GM19468 (cell line): ENCODE measurements at regions not wholly inside any gene's neighbourhood (a gene's known extent, or its start where the extent isn't known, plus 50 kb on each side); places are given as distances from the start of the nearest gene placed in this dataset.

Experiments
- ATAC-seq: cut with Tn5 transposase; IDR thresholded peaks from one replicate; pipeline ENCODE4 v1.9.1; 2021; ENCODE audit warnings: mild to moderate bottlenecking, moderate library complexity, moderate number of reproducible peaks; ENCODE audit not compliant: unreplicated experiment; ENCODE audit errors: extremely low read depth

DNA sequence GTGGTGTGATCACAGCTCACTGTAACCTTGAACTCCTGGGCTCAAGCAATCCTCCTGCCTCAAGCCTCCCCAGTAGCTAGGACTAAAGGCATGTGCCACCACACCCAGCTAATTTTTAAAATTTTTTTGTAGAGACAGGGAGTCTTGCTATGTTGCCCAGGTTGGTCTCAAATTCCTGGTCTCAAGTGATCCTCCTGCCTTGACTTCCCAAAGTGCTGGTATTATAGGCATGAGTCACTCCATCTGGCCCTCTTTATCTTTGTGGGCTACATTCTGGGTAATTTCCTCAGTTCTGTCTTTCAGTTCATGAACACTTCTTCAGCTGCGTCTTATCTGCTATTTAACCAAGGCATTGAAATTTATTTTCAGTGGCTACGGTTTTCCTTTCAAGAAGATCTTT, 196.6 kb upstream of the IER5L start:
- ATAC-seq, result no peak

DNA sequence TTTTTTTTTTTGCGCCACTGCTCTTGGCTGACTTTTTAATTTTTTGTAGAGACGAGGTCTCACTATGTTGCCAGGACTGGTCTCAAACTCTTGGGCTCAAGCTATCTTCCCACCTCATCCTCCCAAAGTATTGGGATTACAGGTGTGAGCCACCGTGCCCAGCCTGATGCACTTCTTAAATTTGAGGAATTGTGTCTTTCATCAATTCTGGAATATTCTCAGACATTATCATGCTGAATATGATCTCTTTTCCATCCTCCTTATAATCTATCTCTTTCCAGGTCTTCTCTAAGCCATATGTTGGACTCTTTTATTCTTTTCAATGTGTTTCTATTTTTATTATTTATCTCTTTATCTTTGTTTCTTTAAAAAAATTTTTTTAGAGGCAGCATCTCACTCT, 196.2 kb upstream of the IER5L start:
- no peak for ATAC-seq

DNA sequence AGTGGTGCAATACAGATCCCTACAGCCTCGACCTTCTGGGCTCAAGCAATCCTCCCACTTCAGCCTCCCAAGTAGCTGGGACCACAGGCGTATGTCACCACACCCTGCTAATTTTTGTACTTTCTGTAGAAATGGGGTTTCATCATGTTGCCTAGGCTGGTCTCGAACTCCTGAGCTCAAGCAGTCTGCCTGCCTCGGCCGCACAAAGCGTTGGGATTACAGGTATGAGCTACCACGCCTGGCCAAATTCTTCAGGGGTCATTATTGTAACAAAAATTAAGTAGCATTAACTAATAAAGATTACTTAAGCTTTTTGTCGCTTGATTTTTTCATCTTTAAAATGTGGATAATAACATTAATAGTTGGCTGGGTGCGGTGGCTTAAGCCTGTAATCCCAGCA, 195.3 kb upstream of the IER5L start:
- no peak for ATAC-seq

DNA sequence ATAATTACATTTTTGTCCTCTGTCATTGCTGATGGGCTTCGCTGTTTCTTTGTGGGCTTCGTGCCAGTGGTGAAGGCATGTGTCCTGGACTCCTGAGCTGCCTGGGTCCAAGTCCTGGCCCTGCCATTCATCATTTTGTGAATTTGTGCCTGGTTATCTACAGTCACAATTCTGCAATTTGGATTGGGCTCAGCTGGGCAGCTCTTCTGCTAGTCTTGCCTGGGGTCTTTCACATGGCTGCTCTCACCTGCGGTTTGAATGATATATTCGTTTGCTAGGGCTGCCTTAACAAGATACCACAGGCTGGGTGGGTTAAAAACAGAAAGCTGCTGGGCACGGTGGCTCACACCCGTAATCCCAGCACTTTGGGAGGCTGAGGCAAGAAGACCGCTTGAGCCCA, 192.7 kb upstream of the IER5L start:
- no peak for ATAC-seq

DNA sequence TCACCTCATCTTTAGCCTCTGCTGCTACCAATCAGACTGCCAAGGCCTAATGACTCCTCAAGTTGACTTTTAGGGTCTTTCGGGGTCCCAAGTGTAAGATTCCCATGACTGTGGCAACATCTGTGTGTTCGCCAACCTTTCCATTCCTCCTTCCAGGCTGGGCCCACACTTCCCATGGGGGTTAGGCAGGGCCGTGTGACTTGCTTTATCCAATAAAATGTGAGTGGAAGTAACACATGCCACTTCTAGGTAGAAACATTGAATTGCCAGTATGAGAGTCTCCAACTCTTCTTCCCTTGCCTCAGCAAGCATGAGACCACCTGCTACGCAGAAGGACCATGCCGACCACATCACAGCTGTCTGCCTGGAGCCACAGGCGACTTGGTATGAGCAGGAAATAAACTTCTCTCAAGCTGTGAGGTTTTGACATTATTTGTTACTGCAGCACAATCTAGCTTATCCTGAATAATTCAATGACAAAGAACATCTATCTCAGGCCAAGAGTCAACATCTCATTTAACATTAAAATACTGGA, 190.4 kb upstream of the IER5L start:
- no peak for ATAC-seq

DNA sequence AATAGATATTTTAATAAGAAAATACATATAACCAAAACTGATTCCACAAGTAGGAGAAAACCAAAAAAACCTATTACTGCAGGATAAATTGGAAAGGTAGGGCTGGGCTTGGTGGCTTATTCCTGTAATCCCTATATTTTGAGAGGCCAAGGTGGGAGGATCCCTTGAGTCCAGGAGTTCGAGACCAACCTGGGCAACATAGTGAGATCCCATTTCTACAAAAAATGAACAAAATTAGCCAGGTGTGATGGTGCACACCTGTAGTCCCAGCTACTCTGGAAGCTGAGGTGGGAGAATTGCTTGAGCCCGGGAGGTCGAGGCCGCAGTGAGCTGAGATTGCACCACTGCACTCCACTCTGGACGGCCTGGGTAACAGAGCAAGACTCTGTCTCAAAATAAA, 189.2 kb upstream of the IER5L start:
- no peak for ATAC-seq

DNA sequence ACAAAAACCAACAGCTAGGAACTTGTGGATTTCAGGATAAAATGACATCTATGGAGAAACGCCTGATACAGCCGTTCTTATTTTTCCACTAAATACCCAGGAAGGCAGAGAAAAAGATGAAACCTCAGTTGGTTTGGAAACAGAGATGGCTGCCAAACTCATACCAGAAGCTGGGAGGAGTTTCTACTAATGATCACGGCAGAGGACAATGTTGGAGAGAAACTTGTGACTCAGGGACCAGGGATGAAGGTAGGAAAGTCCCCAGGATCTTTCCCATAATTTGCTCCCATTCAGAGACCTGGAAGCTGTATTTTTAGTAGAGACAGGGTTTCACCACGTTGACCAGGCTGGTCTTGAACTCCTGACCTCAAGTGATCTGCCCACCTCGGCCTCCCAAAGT, 187.1 kb upstream of the IER5L start:
- ATAC-seq, result no peak

DNA sequence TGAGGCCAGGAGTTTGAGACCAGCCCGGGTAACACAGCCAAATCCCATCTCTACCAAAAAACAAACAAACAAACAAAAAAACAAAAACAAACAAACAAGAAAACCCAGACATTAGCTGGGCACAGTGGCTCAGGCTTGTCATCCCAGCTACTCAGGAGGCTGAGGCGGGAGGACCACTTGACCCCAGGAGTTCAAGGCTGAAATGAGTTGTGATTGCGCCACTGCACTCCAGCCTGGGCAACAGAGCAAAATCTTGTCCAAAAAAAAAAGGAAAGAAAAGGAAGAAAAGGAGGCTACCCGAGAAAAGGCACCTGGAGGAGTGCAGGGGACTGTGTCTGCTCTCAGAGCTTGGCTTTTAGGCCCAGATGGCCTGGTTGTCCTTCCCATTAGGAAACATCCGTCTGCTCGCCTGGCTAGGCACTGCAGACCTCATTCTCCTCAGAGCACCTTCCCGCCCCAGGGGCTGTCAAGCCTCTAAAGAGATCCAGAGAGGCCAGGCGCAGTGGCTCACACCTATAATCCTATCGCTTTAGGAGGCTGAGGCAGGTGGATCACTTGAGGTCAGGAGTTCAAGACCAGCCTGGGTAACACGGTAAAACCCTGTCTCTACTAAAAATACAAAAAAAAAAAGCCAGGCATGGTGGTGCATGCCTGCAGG, 185.3 kb upstream of the IER5L start:
- no peak for ATAC-seq

DNA sequence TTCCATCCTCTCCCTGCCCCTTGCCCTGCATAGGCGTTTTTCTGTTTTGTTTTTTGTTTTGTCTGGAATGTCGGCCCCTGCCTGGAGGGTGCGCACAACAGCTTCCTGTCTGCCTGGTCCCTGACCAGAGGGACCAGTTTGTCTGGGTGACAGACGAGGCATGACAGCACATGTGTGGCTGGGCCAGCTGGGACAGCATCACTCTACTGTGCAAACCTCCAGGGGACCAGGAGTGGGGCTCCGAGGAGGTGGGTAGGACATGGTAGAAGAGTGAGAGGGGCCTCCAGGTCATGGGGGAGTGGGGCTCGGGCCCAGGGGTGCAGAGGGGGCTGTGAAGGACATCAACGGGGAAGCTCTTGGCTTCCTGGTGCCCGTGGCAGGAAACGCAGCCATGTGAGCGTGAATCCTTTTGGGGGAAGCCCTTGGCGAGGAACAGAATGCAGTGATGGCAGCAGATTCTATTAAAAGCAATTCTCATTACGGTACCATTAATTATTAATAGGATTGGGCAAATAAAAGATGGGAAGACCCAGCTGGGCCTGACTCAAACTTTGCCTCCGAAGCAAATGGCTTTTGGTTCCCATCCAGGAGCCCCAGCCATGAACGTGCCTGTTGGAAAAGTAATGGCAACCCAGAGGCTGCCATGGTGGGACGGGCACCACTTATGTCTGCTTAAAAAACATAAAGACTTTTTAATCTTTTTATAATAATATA, 184.4 kb upstream of the IER5L start:
- no peak for ATAC-seq

DNA sequence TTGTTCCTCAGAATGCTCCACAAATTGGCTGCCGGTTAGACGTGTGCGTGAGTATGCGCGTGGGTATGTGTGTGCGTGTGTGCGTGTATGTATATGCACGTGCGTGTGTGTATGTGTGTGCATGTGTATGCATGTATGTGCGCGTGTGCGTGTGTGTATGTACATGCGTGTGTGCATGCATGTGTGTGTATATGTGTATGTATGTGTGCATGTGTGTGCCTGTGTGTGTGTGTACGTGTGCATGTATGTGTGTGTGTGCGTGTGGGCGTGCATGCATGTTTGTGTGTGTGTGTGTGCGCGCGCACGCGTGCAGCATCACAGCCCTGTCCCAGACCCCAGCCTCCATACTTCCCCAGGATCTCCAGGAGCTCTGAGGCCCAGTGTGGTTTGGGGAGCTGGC, 183.1 kb upstream of the IER5L start:
- ATAC-seq, result no peak

DNA sequence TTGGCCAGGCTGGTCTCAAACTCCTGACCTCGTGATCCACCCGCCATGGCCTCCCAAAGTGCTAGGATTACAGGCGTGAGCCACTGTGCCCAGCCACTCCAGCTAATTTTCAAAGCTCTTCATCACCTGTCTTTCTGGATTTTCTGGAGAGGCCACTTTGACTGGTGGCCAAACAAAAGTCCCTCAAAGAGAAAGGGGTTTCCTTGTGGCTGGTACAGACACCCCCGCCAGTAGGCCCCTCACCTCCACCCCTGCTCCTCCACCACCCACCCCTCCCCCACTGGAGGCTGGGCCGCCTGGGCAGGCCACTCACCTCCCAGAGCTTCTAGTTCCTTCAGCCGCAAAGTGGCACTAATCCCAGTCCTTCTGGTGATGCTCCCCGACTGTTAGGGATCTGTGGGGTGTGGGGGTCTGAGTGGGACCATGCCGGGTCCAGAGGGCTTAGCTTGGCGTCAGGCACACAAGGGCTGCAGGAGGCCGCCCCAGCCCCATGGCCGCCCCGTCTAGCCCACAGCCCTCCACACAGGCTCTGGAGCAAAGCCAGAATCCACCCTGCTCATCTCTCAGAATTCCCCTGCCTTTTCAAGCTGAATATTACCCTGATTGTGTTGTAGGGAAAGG, 182.0 kb upstream of the IER5L start:
- no peak for ATAC-seq

DNA sequence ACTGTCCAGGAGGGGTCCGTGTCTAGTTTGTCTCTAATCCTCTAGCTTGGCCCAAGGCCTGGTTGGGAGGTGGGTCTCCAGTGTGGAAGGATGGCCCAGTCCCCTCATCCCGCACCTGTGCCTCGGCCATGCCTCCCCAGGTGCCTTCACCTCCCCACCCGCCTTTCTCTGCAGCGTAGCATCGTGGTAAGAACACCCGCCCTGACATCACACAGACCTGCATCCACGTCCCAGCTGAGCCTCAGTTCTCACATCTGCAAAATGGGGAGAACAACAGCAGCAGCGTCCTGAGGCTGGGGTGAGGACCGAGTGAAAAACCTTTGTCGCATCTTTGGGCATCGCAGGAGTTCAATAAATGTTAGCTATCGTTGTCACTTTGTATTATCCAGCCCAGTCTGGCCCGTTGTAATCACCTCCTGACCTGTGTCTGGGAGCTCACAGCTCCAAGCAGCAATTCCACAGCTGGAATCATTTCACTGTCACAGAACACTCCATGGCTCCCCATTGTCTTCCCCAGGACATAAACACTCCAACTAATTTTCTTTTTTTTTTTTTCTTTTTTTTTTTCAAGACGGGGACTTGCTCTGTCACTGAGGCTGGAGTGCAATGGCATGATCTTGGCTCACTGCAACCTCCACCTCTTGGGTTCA, 181.2 kb upstream of the IER5L start:
- no peak for ATAC-seq

DNA sequence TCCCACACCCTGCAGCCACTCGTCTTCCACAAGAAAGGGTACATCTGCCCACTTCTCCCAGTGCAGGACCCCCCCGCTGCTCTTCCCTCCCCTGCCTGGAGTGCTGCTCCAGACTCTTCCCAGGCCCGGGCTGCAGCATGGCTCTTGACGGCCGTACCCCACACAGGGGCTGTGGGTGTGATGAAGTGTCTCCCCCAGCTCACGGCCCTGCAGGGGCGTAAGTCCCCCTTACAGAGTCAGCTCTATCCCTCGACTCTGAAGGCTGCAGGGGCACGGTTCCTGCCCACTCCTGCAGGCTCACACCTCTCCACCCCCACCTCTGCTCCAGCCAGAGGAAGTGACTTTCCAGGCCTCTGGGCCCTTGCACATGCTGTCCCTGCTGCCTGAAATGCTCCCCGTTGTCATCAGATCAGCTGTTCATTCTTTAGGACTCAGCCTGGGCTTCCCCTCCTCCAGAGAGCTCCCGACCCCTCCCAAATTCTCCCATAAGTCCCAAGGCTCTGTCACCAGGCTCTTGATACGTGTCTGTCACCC, 180.6 kb upstream of the IER5L start:
- ATAC-seq, result no peak

DNA sequence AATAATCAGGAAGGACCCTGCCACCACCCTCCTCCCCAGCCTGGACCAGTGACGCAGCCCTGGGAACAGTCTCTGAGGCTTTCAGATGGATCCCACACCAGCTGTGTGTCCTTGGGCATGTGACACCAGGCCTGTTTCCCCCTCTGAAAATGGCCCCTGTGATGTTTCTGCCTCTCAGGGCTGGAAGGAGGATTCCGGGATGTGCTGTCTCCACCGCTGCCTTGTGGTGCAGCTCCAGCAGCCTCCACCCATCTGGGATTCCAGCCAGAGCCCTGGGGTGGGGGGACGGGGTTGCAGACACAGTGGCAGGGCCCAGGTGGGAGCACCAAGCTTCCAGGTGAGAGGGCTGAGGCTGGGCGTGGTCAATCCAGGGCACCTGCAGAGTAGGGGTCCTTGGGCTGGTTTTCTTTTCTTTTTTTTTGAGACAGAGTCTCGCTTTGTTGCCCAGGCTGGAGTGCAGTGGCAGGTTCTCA, 179.7 kb upstream of the IER5L start:
- ATAC-seq, result no peak

DNA sequence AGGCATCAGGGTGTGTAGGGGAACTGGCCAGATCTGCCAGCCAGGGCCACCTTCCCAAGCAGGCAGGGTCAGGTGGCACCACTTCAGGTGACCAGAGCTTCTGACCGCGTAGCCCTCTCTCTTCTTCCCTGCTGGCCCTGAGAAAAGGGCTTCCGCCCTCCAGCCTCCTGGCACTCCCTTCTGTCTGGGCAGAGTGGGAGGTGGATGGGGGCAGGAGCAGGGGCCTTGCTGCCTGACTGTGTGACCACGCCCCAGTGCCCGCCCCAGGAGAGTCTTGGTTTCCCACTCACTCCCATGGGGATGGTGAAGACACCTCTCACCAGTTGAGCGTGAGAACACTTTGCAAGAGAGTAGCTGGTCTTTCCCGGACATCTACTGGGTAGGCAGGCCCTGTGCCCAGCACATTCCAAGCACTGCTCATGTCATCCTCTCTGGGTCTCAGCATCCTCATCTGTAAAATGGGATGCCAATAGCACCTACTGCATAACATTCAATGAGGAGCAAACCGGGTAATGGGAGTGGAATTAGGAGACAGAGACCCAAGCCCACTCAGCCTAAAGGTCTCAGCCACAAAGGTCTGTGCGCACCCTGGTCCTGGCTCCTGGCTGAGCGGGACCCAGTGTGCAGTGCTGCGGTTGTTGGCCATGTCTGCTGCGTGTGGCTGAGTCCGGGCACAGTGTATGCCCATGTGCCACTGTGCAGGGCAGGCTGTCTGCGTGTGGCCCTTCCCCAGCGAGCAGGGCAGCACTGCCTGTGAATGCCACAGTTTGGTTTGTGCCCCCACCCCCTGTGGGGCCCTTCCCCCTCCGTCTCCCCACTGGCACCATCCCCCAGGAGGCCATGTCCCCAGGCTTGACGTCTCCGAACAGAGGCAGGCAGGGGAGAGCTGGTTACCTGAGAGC, 179.1 kb upstream of the IER5L start:
- no peak for ATAC-seq

DNA sequence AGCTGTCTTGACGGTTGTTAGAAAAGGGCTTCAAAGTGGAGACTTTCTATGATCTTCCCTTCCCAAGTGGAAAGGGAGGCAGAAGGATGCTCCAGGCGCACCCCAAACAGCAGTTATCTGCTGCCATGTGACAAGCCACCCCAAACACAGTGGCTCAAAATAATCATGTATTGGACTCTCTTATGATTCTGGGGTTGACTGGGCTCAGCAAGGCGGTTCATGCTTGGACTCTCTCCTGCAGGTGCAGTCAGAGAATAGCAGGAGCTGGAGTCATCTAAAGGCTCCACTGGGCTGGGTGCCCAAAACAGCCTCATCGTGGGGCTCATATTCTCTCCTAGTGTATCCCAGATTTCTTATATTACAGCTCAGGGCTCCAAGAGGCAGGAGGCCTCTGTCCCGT, 177.6 kb upstream of the IER5L start:
- no peak for ATAC-seq

DNA sequence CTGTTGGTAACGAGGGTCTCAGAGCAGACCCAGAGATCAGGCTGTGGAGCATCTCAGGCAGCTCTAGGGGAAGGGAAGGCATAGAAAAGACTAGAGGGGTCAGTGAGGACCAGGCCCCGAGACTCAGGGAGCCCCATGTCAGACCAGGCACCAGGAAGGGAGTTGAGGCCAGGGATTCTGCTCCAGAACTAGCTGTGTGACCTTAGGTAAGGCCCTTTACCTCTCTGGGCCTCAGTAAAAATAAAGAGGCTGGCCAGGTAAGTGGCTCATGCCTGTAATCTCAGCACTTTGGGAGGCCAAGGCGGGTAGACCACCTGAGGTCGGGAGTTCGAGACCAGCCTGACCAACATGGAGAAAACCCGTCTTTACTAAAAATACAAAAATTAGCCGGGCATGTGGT, 176.4 kb upstream of the IER5L start:
- no peak for ATAC-seq

DNA sequence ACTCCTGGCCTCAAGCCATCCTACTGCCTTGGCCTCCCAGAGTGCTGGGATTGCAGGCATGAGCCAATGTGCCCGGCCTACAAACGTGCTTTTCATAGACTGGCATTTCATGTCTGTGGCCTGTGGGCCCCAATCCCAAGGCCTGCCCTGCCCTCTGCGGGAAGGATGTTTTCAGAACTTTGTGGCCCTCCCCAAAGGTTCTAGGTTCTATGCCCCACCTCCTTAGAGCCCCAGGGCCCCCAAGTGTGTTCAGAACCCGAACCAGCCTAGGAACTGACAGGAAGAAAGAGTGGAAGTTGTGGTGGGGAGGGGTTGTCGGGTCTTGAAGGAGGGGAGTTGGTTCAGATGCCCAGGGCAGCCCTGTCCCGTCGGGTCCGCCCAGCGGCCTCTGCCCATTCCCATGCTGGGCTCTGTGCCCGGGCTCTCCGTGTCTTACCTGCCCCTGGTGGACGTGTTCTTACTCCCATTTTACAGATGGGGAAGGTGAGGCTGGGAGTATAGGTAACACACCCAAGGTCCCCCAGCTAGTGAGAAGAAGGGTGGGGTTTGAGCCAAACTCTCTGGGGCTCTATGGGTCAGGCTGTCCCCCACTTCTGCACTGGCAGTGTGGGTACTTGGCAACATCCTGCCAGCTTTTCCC, 175.8 kb upstream of the IER5L start:
- no peak for ATAC-seq
